ENCODE measurements at regions not wholly inside any gene's neighbourhood (a gene's known extent, or its start where the extent isn't known, plus 50 kb on each side); places are given as distances from the start of the nearest gene placed in this dataset.
"Not testable (repeated sequence)": the region's sequence is repeated elsewhere in the genome, so short reads cannot be mapped to it uniquely, and the experiment has no call there.

DNA sequence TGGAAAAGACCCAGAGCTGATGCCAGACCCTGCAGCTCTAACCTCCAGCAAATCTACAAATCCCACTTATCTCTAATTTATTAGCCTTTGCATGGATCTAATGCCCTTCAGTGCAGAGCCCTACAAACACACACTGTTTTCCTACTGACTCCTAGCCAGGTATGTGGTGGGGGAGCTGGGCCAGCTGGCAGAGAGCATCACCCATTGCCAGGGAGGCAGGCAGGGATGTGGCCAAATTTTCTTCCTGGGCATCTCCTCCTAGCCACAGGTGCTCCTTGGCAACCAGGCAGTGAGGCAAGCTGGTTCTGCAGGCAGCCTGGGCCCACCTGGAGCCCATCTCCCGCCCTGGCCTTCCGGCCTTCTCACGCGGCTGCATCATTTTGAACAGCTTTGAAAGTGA, 55.9 kb upstream of the EMX2 start (continued):
- TF ChIP-seq NCOR1 (IDR thresholded peaks at IDR 0.05; ENCODE audit: borderline replicate concordance, low read length): no peak
- no peak for TF ChIP-seq ZNF605 (CRISPR knock-in tag; IDR thresholded peaks at IDR 0.05)
- TF ChIP-seq ZNF30 (CRISPR knock-in tag; IDR thresholded peaks at IDR 0.05): no peak
- TF ChIP-seq ZNF598 (CRISPR knock-in tag; IDR thresholded peaks at IDR 0.05; ENCODE audit: borderline replicate concordance): no peak
- TF ChIP-seq MED8 (CRISPR knock-in tag; IDR thresholded peaks at IDR 0.05; ENCODE audit: insufficient replicate concordance): no peak
- TF ChIP-seq ZNF629 (CRISPR knock-in tag; conservative IDR thresholded peaks at IDR 0.05): no peak
- TF ChIP-seq ZNF619 (CRISPR knock-in tag; IDR thresholded peaks at IDR 0.05): no peak
- TF ChIP-seq, protein P1, sequence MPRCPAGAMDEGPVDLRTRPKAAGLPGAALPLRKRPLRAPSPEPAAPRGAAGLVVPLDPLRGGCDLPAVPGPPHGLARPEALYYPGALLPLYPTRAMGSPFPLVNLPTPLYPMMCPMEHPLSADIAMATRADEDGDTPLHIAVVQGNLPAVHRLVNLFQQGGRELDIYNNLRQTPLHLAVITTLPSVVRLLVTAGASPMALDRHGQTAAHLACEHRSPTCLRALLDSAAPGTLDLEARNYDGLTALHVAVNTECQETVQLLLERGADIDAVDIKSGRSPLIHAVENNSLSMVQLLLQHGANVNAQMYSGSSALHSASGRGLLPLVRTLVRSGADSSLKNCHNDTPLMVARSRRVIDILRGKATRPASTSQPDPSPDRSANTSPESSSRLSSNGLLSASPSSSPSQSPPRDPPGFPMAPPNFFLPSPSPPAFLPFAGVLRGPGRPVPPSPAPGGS (CRISPR knock-in tag; IDR thresholded peaks at IDR 0.05): no peak
- TF ChIP-seq MLLT10 (CRISPR knock-in tag; IDR thresholded peaks at IDR 0.05): no peak

DNA sequence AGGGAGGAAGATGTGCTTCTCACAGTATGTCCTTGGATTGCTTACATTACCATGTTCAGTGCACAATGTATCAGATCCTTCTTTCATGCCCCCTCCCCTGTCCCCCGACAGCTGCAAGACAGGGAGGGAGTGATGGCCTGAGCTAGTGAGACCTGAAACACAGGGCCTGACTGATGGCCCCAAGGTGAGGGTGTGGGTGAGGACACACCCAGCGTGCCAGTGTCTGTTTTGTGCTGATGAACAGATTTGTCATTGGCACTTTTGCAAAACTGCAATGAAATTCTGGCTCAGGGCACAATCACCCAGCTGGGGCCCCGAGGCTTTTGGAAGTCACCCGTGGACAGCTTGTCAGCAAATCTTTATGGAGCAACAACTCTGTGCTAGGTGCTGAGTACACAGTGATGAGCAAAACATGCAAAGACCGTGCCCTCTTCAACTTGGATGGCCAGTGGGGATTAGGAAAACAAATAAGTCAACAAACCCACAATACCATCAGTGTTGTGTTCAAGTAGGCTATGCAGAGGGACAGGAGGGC, 59.4 kb upstream of the EMX2 start:
- no peak overlapping the region for H3K4me3 ChIP-seq (replicated peaks in 1 of 3; ENCODE audit: insufficient read depth in 1 of 3, low read depth in 2 of 3, low read length in 3 of 3)
- intact Hi-C loops (cut with micrococcal nuclease; ENCODE audit: unreplicated experiment) (no loop called here), in situ Hi-C loops (cut with HindIII; ENCODE audit: extremely low pct_ligation_motif_present, low pct_unique_long_range_greater_than_20kb) (loop anchor here (25.0 kb wide), 1 partner anchor 954 kb away; no protein-coding TSS in a partner anchor)
- no peaks in the 10 kb centered on the region for H3K9me3 ChIP-seq (ENCODE audit: low read length)
- H3K79me2 ChIP-seq (ENCODE audit: insufficient read depth, low read length): no peaks in the 10 kb centered on the region
- 16% methylated on average over 5 of the region's 5 CpGs for WGBS (ENCODE audit: low lambda C conversion rate)
- H3K27me3 ChIP-seq (ENCODE audit: control insufficient read depth in 1 of 2, insufficient read depth in 2 of 2, low read length in 2 of 2): peaks cover 0 to 3% of the 10 kb centered on the region in 2 experiments; a peak in 2 of 5 replicates
- no peaks in the 10 kb centered on the region for H4K20me1 ChIP-seq (ENCODE audit: insufficient read depth, low read length)
- H3K36me3 ChIP-seq (replicated peaks in 1 of 2; ENCODE audit: control insufficient read depth in 1 of 2, insufficient read depth in 2 of 2, low read length in 2 of 2): no peaks in the 10 kb centered on the region
- no peak overlapping the region for H3K4me2 ChIP-seq (ENCODE audit: low read depth, low read length)
- TF ChIP-seq, protein P2, sequence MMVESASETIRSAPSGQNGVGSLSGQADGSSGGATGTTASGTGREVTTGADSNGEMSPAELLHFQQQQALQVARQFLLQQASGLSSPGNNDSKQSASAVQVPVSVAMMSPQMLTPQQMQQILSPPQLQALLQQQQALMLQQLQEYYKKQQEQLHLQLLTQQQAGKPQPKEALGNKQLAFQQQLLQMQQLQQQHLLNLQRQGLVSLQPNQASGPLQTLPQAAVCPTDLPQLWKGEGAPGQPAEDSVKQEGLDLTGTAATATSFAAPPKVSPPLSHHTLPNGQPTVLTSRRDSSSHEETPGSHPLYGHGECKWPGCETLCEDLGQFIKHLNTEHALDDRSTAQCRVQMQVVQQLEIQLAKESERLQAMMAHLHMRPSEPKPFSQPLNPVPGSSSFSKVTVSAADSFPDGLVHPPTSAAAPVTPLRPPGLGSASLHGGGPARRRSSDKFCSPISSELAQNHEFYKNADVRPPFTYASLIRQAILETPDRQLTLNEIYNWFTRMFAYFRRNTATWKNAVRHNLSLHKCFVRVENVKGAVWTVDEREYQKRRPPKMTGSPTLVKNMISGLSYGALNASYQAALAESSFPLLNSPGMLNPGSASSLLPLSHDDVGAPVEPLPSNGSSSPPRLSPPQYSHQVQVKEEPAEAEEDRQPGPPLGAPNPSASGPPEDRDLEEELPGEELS (CRISPR knock-in tag; IDR thresholded peaks at IDR 0.05): 0 out of 2 replicates have a peak, but pooled peaks have one; percentile 20
- TF ChIP-seq, protein P3, sequence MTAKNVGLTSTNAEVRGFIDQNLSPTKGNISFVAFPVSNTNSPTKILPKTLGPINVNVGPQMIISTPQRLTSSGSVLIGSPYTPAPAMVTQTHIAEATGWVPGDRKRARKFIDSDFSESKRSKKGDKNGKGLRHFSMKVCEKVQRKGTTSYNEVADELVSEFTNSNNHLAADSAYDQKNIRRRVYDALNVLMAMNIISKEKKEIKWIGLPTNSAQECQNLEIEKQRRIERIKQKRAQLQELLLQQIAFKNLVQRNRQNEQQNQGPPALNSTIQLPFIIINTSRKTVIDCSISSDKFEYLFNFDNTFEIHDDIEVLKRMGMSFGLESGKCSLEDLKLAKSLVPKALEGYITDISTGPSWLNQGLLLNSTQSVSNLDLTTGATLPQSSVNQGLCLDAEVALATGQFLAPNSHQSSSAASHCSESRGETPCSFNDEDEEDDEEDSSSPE (CRISPR knock-in tag; IDR thresholded peaks at IDR 0.05): no peak
- no peak overlapping the region for H3K27ac ChIP-seq (ENCODE audit: extremely low read length, insufficient read depth, low read length)
- CTCF ChIA-PET (ENCODE audit: low intra/inter-chr PET ratio, low total read pairs): no interaction called here
- no TSS peak for BruUV-seq (replicated peaks)
- ATAC-seq (no peak), DNase-seq (ENCODE audit: low spot score) (no peak), FAIRE-seq (no peak)
- H3K9ac ChIP-seq (ENCODE audit: insufficient read depth, low read depth, low read length): no peak overlapping the region
- H3K4me1 ChIP-seq (ENCODE audit: insufficient read depth, low read length): peaks cover 21% of the 10 kb centered on the region
- no peak overlapping the region for H2AFZ ChIP-seq (ENCODE audit: low read length)
- POLR2A ChIA-PET: no interaction called here

DNA sequence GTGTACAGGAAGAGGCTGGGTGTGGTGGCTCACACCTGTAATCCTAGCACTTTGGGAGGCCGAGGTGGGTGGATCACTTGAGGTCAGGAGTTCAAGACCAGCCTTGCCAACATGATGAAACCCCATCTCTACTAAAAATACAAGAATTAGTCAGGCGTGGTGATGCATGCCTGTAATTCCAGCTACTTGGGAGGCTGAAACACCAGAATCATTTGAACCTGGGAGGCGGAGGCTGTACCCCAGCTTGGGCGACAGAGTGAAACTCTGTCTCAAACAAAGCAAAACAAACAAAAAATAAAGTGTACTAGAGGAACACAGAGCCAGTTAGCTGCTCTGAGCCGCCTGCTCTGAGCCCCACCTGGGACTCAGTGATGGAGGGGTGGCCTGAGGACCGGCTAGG, 61.5 kb upstream of the EMX2 start:
- CTCF ChIA-PET (ENCODE audit: low intra/inter-chr PET ratio, low total read pairs); ATAC-seq; H3K4me3 ChIP-seq (replicated peaks in 1 of 3; ENCODE audit: insufficient read depth in 1 of 3, low read depth in 2 of 3, low read length in 3 of 3); POLR2A ChIA-PET; H4K20me1 ChIP-seq (ENCODE audit: insufficient read depth, low read length); DNase-seq (ENCODE audit: low spot score); H3K79me2 ChIP-seq (ENCODE audit: insufficient read depth, low read length); BruUV-seq (replicated peaks); H3K9me3 ChIP-seq (ENCODE audit: low read length); H3K27ac ChIP-seq (ENCODE audit: extremely low read length, insufficient read depth, low read length); H3K9ac ChIP-seq (ENCODE audit: insufficient read depth, low read depth, low read length); H3K36me3 ChIP-seq (replicated peaks in 1 of 2; ENCODE audit: control insufficient read depth in 1 of 2, insufficient read depth in 2 of 2, low read length in 2 of 2); H3K27me3 ChIP-seq (ENCODE audit: control insufficient read depth in 1 of 2, insufficient read depth in 2 of 2, low read length in 2 of 2); H3K4me1 ChIP-seq (ENCODE audit: insufficient read depth, low read length); H3K4me2 ChIP-seq (ENCODE audit: low read depth, low read length); intact Hi-C loops (cut with micrococcal nuclease; ENCODE audit: unreplicated experiment); FAIRE-seq; H2AFZ ChIP-seq (ENCODE audit: low read length): not testable (repeated sequence)
- WGBS (ENCODE audit: low lambda C conversion rate): 70% methylated on average over 5 of the region's 6 CpGs
- in situ Hi-C loops (cut with HindIII; ENCODE audit: extremely low pct_ligation_motif_present, low pct_unique_long_range_greater_than_20kb): loop anchor here (25.0 kb wide), 1 partner anchor 956 kb away; no protein-coding TSS in a partner anchor

Measured in HepG2 (cell line).